Uterus (tissue), 3 donors: ENCODE measurements at regions not wholly inside any gene's neighbourhood (a gene's known extent, or its start where the extent isn't known, plus 50 kb on each side); places are given as distances from the start of the nearest gene placed in this dataset.
"Not testable (repeated sequence)": the region's sequence is repeated elsewhere in the genome, so short reads cannot be mapped to it uniquely, and the experiment has no call there.

Experiments
- DNase-seq, 2 donors: peaks; one replicate each; pipeline ENCODE4 v3.0.0-alpha.2; 2019 to 2020
- H3K27ac ChIP-seq, 2 donors: fragments of 200-600 bp; sonication (generic); 1 replicate in 1 of 2; 2 replicates in 1 of 2; pipeline ENCODE4 v1.5.1; 2016 to 2018
- H3K27me3 ChIP-seq, 2 donors: fragments of 200-600 bp; sonication (generic); one replicate each; pipeline ENCODE4 v1.5.1; 2018 to 2019; ENCODE audit warnings: control low read depth in 1 of 2
- H3K36me3 ChIP-seq, 2 donors: fragments of 200-600 bp; sonication (generic); one replicate each; pipeline ENCODE4 v1.5.1; 2019; ENCODE audit warnings: control low read depth in 1 of 2
- H3K4me1 ChIP-seq, 2 donors: fragments of 200-600 bp; sonication (generic); one replicate each; pipeline ENCODE4 v1.5.1; 2018 to 2019; ENCODE audit warnings: control low read depth in 1 of 2
- H3K4me3 ChIP-seq, 2 donors: fragments of 200-600 bp; sonication (generic); 1 replicate in 1 of 2; 2 replicates in 1 of 2; pipeline ENCODE4 v1.5.1; 2018 to 2019; ENCODE audit warnings: mild to moderate bottlenecking in 1 of 2
- H3K9me3 ChIP-seq, 2 donors: fragments of 200-600 bp; sonication (generic); one replicate each; pipeline ENCODE4 v1.5.1; 2019; ENCODE audit warnings: control low read depth in 1 of 2
- POLR2A ChIP-seq, 2 donors: fragments of 450-650 bp; IDR thresholded peaks; one replicate each; pipeline ENCODE4 v1.6.1; 2016; ENCODE audit warnings: antibody characterized with exemption in 2 of 2, mild to moderate bottlenecking in 1 of 2, moderate library complexity in 1 of 2
- intact Hi-C: fragments of 100-400 bp; cut with DNase I; formaldehyde crosslinking; loops from one replicate; pipeline ENCODE4 v1.15.1; 2023; ENCODE audit warnings: low total_unique reads
- TF ChIP-seq, protein P1 (sequence below), 4 experiments: fragments of 200-600 bp in 2 of 4; fragments of 450-650 bp in 2 of 4; sonication (generic) in 2 of 4; IDR thresholded peaks; one replicate each; pipeline ENCODE4 v1.5.1; 2016 to 2019; ENCODE audit warnings: antibody characterized with exemption in 4 of 4, mild to moderate bottlenecking in 2 of 4, moderate library complexity in 1 of 4
- donor health status: DM: yes; HTN: yes; CAD: no.

DNA sequence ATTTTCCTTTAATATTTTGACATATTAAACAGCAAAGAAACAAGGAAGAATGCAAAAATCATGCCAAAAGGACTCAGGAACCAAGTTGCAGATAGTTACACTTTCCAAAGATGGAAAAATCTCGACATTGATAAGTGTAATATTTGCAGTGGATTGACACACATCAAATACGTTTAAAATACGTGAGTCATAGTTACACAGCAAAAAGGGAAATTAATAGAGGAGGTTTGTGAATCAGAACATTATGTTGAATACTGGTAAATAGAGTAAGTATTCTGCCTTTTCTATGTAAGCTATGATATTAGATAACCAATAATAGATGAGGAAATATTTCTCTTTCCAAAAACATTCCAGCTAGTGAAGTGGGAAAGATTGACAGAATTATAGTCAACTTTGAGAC, 1761.3 kb upstream of the IGFBP7 start:
- no peak for TF ChIP-seq POLR2A (IDR thresholded peaks at IDR 0.05)
- TF ChIP-seq, protein P1, sequence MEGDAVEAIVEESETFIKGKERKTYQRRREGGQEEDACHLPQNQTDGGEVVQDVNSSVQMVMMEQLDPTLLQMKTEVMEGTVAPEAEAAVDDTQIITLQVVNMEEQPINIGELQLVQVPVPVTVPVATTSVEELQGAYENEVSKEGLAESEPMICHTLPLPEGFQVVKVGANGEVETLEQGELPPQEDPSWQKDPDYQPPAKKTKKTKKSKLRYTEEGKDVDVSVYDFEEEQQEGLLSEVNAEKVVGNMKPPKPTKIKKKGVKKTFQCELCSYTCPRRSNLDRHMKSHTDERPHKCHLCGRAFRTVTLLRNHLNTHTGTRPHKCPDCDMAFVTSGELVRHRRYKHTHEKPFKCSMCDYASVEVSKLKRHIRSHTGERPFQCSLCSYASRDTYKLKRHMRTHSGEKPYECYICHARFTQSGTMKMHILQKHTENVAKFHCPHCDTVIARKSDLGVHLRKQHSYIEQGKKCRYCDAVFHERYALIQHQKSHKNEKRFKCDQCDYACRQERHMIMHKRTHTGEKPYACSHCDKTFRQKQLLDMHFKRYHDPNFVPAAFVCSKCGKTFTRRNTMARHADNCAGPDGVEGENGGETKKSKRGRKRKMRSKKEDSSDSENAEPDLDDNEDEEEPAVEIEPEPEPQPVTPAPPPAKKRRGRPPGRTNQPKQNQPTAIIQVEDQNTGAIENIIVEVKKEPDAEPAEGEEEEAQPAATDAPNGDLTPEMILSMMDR (IDR thresholded peaks at IDR 0.05), result no peak
- no peaks in the 10 kb centered on the region for H3K27me3 ChIP-seq
- no peak overlapping the region for H3K27ac ChIP-seq
- no peaks in the 10 kb centered on the region for H3K36me3 ChIP-seq
- H3K9me3 ChIP-seq, result no peaks in the 10 kb centered on the region
- intact Hi-C loops, result no loop called here
- H3K4me1 ChIP-seq, result no peaks in the 10 kb centered on the region
- DNase-seq, result no peak
- H3K4me3 ChIP-seq, result no peak overlapping the region

DNA sequence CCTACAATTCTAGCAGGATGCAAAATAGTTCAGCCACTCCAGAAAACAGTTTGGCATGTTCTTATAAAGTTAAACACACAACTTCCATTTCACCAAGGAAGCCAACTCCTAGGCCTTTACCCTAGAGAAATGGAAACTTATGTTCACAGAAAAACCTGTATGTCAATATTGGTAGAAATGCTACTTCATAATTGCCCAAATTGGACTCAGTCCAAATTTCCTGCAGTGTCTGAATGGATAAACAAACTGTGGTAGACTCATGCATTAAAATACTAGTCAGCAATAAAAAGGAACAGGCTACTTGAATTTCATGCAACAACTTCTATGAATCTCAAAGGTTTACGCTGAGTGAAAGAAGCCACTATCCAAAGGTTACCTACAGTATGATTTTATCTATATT, 1738.8 kb upstream of the IGFBP7 start:
- H3K9me3 ChIP-seq, result no peaks in the 10 kb centered on the region
- DNase-seq, result no peak
- H3K4me1 ChIP-seq, result no peaks in the 10 kb centered on the region
- H3K27me3 ChIP-seq, result no peaks in the 10 kb centered on the region
- TF ChIP-seq POLR2A (IDR thresholded peaks at IDR 0.05), result no peak
- TF ChIP-seq, protein P1 (IDR thresholded peaks at IDR 0.05), result no peak
- intact Hi-C loops, result no loop called here
- H3K27ac ChIP-seq, result no peak overlapping the region
- no peaks in the 10 kb centered on the region for H3K36me3 ChIP-seq
- no peak overlapping the region for H3K4me3 ChIP-seq

DNA sequence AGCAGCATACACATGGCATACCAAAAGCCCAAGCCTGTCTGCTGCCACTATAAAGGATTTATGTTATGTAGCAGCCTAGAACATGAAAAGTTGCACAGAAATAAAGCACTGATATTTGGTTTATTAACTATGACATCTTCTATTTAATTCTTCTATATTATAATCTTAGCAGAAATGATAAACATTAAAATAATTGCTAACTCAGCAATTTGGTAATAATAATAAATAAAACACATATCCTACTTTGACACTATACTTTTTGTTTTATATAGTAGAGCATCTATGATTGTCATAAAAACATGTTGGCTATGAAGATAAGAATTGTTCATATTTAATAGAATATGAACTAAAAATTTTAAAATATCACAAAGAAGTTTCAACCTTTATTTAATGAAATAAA, 1733.3 kb upstream of the IGFBP7 start:
- intact Hi-C loops, result no loop called here
- no peaks in the 10 kb centered on the region for H3K9me3 ChIP-seq
- TF ChIP-seq, protein P1 (IDR thresholded peaks at IDR 0.05), result no peak
- no peak for TF ChIP-seq POLR2A (IDR thresholded peaks at IDR 0.05)
- H3K27ac ChIP-seq, result no peak overlapping the region
- H3K4me1 ChIP-seq, result no peaks in the 10 kb centered on the region
- H3K4me3 ChIP-seq, result no peak overlapping the region
- H3K27me3 ChIP-seq, result no peaks in the 10 kb centered on the region
- DNase-seq, result no peak
- no peaks in the 10 kb centered on the region for H3K36me3 ChIP-seq

DNA sequence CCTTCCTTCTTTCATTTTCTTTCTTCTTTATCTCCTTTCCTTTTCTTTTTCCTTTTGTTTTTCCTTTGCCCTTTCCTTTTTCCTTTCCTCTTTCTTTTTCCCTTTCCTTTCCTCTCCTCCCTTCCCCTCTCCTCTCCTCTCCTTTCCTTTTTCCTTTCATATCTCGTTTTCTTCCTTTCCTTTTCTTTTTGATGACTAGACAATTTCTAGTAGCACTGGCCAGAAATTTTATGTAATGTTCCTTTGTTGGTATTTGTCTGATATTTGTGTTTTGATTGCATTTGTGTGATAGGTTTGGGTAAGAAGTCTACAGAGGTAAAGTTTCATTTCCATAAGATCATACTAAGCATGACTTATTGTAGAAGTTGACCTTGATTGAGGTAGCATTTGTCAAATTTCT, 1722.9 kb upstream of the IGFBP7 start:
- Histone ChIP-seq H3K27me3 (peaks cover 0 to 5% of the 10 kb centered on the region in 2 donors), H3K9me3 (no peaks in the 10 kb centered on the region), H3K36me3 (no peaks in the 10 kb centered on the region), H3K4me1 (no peaks in the 10 kb centered on the region), H3K4me3 (no peak overlapping the region), H3K27ac (no peak overlapping the region)
- intact Hi-C loops, result no loop called here
- no peak for DNase-seq
- TF ChIP-seq POLR2A (IDR thresholded peaks at IDR 0.05), result no peak
- TF ChIP-seq, protein P1 (IDR thresholded peaks at IDR 0.05), result no peak

DNA sequence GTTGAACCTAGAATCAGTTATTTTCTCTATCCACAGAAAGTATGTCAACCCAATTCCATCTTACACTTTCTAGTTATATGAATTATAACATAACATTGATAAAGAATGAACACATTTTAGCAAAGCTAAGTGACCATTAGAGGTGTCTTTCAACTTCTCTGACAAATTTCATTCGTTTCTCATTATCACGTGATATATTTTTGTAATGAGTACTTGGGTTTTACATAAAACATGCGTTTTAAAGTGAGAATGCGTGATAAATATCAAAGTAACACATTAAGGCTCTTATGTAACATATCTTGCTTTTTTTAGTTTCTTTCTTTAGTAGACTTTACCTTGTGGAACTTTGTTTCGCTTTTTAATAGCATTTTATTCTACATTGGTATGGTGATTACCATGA, 1715.1 kb upstream of the IGFBP7 start:
- Histone ChIP-seq H3K4me1 (no peaks in the 10 kb centered on the region), H3K36me3 (no peaks in the 10 kb centered on the region), H3K27ac (no peak overlapping the region), H3K4me3 (no peak overlapping the region), H3K9me3 (no peaks in the 10 kb centered on the region), H3K27me3 (no peaks in the 10 kb centered on the region)
- intact Hi-C loops, result no loop called here
- TF ChIP-seq, protein P1 (IDR thresholded peaks at IDR 0.05), result no peak
- no peak for TF ChIP-seq POLR2A (IDR thresholded peaks at IDR 0.05)
- no peak for DNase-seq

DNA sequence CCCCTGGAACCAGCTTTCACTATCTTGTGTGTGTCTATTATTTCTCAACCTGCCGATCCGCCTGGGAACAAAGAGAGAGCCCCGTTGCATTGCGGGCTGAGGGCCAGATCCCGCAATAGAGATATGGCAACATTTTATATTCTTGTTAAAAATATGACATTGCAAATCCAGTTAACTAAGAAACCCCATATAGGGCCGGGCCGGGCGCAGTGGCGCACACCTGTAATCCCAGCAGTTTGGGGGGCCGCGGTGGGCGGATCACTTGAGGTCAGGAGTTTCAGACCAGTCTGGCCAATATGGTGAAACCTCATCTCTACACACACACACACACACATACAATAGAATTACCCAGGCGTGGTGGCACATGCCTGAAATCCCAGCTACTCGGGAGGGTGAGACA, 1708.4 kb upstream of the IGFBP7 start:
- H3K4me3 ChIP-seq, intact Hi-C loops, H3K36me3 ChIP-seq, H3K27me3 ChIP-seq, DNase-seq, H3K27ac ChIP-seq, H3K4me1 ChIP-seq, H3K9me3 ChIP-seq: not testable (repeated sequence)
